Naive thymus-derived CD4-positive, alpha-beta T cell (primary cell): ENCODE measurements at regions not wholly inside any gene's neighbourhood (a gene's known extent, or its start where the extent isn't known, plus 50 kb on each side); places are given as distances from the start of the nearest gene placed in this dataset.

Experiments
- ATAC-seq: fragments of 150-1000 bp; cut with Tn5 transposase; 2 replicates; pipeline ENCODE4 v1.10.0; 2021; ENCODE audit warnings: mild to moderate bottlenecking, moderate library complexity
- CTCF ChIA-PET: fragments of 350-600 bp; sonication (Branson Sonifier 250); formaldehyde crosslinking; loops from one replicate; lab custom pipeline; 2021; ENCODE audit warnings: antibody characterized with exemption; lab: Charles Lee
- POLR2A ChIA-PET: fragments of 350-600 bp; sonication (Branson Sonifier 250); formaldehyde crosslinking; loops from one replicate; lab custom pipeline; 2021; ENCODE audit warnings: antibody characterized with exemption, inconsistent platforms; lab: Charles Lee
- DNase-seq, 9 donors: peaks; one replicate each; pipeline versions ENCODE4 v3.0.0 to v3.0.0-alpha.2; 2020 to 2022; ENCODE audit warnings: mixed read lengths in 1 of 9
- H3K27ac ChIP-seq: one replicate; pipeline ENCODE4 v1.7.0; 2013; ENCODE audit warnings: mild to moderate bottlenecking, low read depth, low read length, moderate library complexity
- H3K27me3 ChIP-seq, 2 donors: one replicate each; pipeline ENCODE4 v1.7.0; 2013; ENCODE audit warnings: low read length in 2 of 2, mild to moderate bottlenecking in 2 of 2, moderate library complexity in 2 of 2; ENCODE audit not compliant: control insufficient read depth in 2 of 2, insufficient read depth in 2 of 2
- H3K36me3 ChIP-seq, 3 experiments: 1 replicate in 2 of 3; 2 replicates in 1 of 3; pipeline ENCODE4 v1.7.0; 2013; ENCODE audit warnings: low read length in 3 of 3, mild to moderate bottlenecking in 3 of 3, moderate library complexity in 1 of 3; ENCODE audit not compliant: insufficient read depth in 3 of 3, control insufficient read depth in 2 of 3
- H3K4me1 ChIP-seq, 2 donors: one replicate each; pipeline ENCODE4 v1.7.0; 2013; ENCODE audit warnings: low read length in 2 of 2, mild to moderate bottlenecking in 2 of 2, moderate library complexity in 1 of 2; ENCODE audit not compliant: control insufficient read depth in 2 of 2, insufficient read depth in 2 of 2
- H3K4me3 ChIP-seq: 2 replicates; pipeline ENCODE4 v1.7.0; 2013; ENCODE audit warnings: mild to moderate bottlenecking, low read length
- H3K9me3 ChIP-seq, 3 experiments: 1 replicate in 2 of 3; 2 replicates in 1 of 3; pipeline ENCODE4 v1.7.0; 2013; ENCODE audit warnings: low read length in 3 of 3; ENCODE audit not compliant: control insufficient read depth in 2 of 3
- H3K27ac Mint-ChIP-seq, 9 donors: one replicate each; pipeline ENCODE4 v1.8.0; 2020 to 2022; ENCODE audit warnings: mixed read lengths in 9 of 9, mild to moderate bottlenecking in 8 of 9, moderate library complexity in 5 of 9, inconsistent platforms in 2 of 9
- H3K27me3 Mint-ChIP-seq, 5 donors: one replicate each; pipeline ENCODE4 v1.8.0; 2021 to 2022; ENCODE audit warnings: mixed read lengths in 5 of 5, mild to moderate bottlenecking in 1 of 5
- H3K36me3 Mint-ChIP-seq, 5 donors: one replicate each; pipeline ENCODE4 v1.8.0; 2020 to 2022; ENCODE audit warnings: mixed read lengths in 5 of 5, mild to moderate bottlenecking in 3 of 5, inconsistent platforms in 1 of 5
- H3K4me1 Mint-ChIP-seq, 7 donors: one replicate each; pipeline ENCODE4 v1.8.0; 2020 to 2022; ENCODE audit warnings: mixed read lengths in 7 of 7, mild to moderate bottlenecking in 3 of 7, inconsistent platforms in 1 of 7
- H3K4me3 Mint-ChIP-seq, 10 donors: one replicate each; pipeline ENCODE4 v1.8.0; 2020 to 2022; ENCODE audit warnings: mild to moderate bottlenecking in 10 of 10, mixed read lengths in 10 of 10, moderate library complexity in 6 of 10, inconsistent platforms in 2 of 10
- H3K9me3 Mint-ChIP-seq, 11 donors: one replicate each; pipeline ENCODE4 v1.8.0; 2020 to 2022; ENCODE audit warnings: mixed read lengths in 11 of 11, mild to moderate bottlenecking in 4 of 11, inconsistent platforms in 1 of 11, moderate library complexity in 1 of 11
- intact Hi-C, 2 donors: fragments of 100-400 bp; cut with micrococcal nuclease; formaldehyde crosslinking; loops; one replicate each; pipeline ENCODE4 v1.15.1; 2023

GRCh38 chr4:116427666-116428065, 657.7 kb downstream of the TRAM1L1 start:
- H3K27ac ChIP-seq, result no peak overlapping the region
- DNase-seq, result no peak
- H3K36me3 Mint-ChIP-seq, result peaks cover 0 to 6% (median 0%) of the 10 kb centered on the region in 5 donors
- H3K36me3 ChIP-seq, result no peaks in the 10 kb centered on the region
- H3K27ac Mint-ChIP-seq, result no peak overlapping the region
- no peak overlapping the region for H3K4me3 Mint-ChIP-seq
- no peaks in the 10 kb centered on the region for H3K27me3 ChIP-seq
- intact Hi-C loops, result no loop called here
- H3K4me1 Mint-ChIP-seq, result no peaks in the 10 kb centered on the region
- H3K4me3 ChIP-seq, result no peak overlapping the region
- POLR2A ChIA-PET, result no interaction called here
- H3K9me3 ChIP-seq, result peaks cover 0 to 6% (median 0%) of the 10 kb centered on the region in 3 experiments
- no peaks in the 10 kb centered on the region for H3K27me3 Mint-ChIP-seq
- H3K4me1 ChIP-seq, result no peaks in the 10 kb centered on the region
- peaks cover 4 to 33% (median 17%) of the 10 kb centered on the region in 11 donors for H3K9me3 Mint-ChIP-seq
- ATAC-seq, result no peak
- CTCF ChIA-PET, result no interaction called here

- peaks cover 0 to 21% (median 3%) of the 10 kb centered on the region in 11 donors for H3K9me3 Mint-ChIP-seq
- no peaks in the 10 kb centered on the region for H3K36me3 Mint-ChIP-seq
- DNase-seq (no peak), ATAC-seq (no peak)
- H3K4me3 Mint-ChIP-seq, result no peak overlapping the region
- no peaks in the 10 kb centered on the region for H3K27me3 Mint-ChIP-seq
- H3K27ac Mint-ChIP-seq, result no peak overlapping the region
- intact Hi-C loops, result no loop called here
- Histone ChIP-seq H3K36me3 (no peaks in the 10 kb centered on the region), H3K27ac (no peak overlapping the region), H3K9me3 (no peaks in the 10 kb centered on the region), H3K27me3 (no peaks in the 10 kb centered on the region), H3K4me1 (no peaks in the 10 kb centered on the region), H3K4me3 (no peak overlapping the region)
- ChIA-PET CTCF (no interaction called here), POLR2A (no interaction called here)
- no peaks in the 10 kb centered on the region for H3K4me1 Mint-ChIP-seq
Measured at GRCh38 chr4:116413222-116413621, 672.2 kb downstream of the TRAM1L1 start.

- H3K36me3 Mint-ChIP-seq, result no peaks in the 10 kb centered on the region
- H3K4me1 Mint-ChIP-seq, result no peaks in the 10 kb centered on the region
- DNase-seq (no peak), ATAC-seq (no peak)
- no peak overlapping the region for H3K27ac Mint-ChIP-seq
- no peaks in the 10 kb centered on the region for H3K27me3 Mint-ChIP-seq
- peaks cover 0 to 10% (median 0%) of the 10 kb centered on the region in 11 donors for H3K9me3 Mint-ChIP-seq
- no peak overlapping the region for H3K27ac ChIP-seq
- H3K27me3 ChIP-seq, result no peaks in the 10 kb centered on the region
- no peak overlapping the region for H3K4me3 Mint-ChIP-seq
- H3K4me3 ChIP-seq, result no peak overlapping the region
- H3K9me3 ChIP-seq, result no peaks in the 10 kb centered on the region
- H3K36me3 ChIP-seq, result no peaks in the 10 kb centered on the region
- intact Hi-C loops, result no loop called here
- ChIA-PET POLR2A (no interaction called here), CTCF (no interaction called here)
- H3K4me1 ChIP-seq, result no peaks in the 10 kb centered on the region
Measured at GRCh38 chr4:116401293-116401692, 684.1 kb downstream of the TRAM1L1 start.

GRCh38 chr4:116400480-116400879, 684.9 kb downstream of the TRAM1L1 start:
- H3K4me3 Mint-ChIP-seq, result no peak overlapping the region
- Histone ChIP-seq H3K27ac (no peak overlapping the region), H3K4me3 (no peak overlapping the region), H3K4me1 (no peaks in the 10 kb centered on the region), H3K9me3 (no peaks in the 10 kb centered on the region), H3K36me3 (no peaks in the 10 kb centered on the region), H3K27me3 (no peaks in the 10 kb centered on the region)
- no peaks in the 10 kb centered on the region for H3K4me1 Mint-ChIP-seq
- H3K36me3 Mint-ChIP-seq, result no peaks in the 10 kb centered on the region
- ChIA-PET CTCF (interaction anchor here (0.6 kb wide), 1 partner anchor 1678 kb away, joined by 3 read pairs; no protein-coding TSS in a partner anchor), POLR2A (no interaction called here)
- ATAC-seq (no peak), DNase-seq (no peak)
- H3K9me3 Mint-ChIP-seq, result peaks cover 0 to 10% (median 0%) of the 10 kb centered on the region in 11 donors
- no peak overlapping the region for H3K27ac Mint-ChIP-seq
- no peaks in the 10 kb centered on the region for H3K27me3 Mint-ChIP-seq
- intact Hi-C loops, result no loop called here

GRCh38 chr4:116397714-116398113, 687.7 kb downstream of the TRAM1L1 start:
- ChIA-PET POLR2A (no interaction called here), CTCF (no interaction called here)
- Mint-ChIP-seq H3K27me3 (no peaks in the 10 kb centered on the region), H3K36me3 (no peaks in the 10 kb centered on the region), H3K27ac (no peak overlapping the region), H3K4me3 (no peak overlapping the region), H3K4me1 (no peaks in the 10 kb centered on the region), H3K9me3 (peaks cover 0 to 4% (median 0%) of the 10 kb centered on the region in 11 donors)
- Histone ChIP-seq H3K27ac (no peak overlapping the region), H3K9me3 (no peaks in the 10 kb centered on the region), H3K4me1 (no peaks in the 10 kb centered on the region), H3K36me3 (no peaks in the 10 kb centered on the region), H3K4me3 (no peak overlapping the region), H3K27me3 (no peaks in the 10 kb centered on the region)
- DNase-seq (no peak), ATAC-seq (no peak)
- intact Hi-C loops, result no loop called here

GRCh38 chr4:116397291-116397690, 688.1 kb downstream of the TRAM1L1 start:
- H3K4me3 Mint-ChIP-seq, result no peak overlapping the region
- H3K9me3 ChIP-seq, result no peaks in the 10 kb centered on the region
- no peak overlapping the region for H3K4me3 ChIP-seq
- POLR2A ChIA-PET, result no interaction called here
- H3K4me1 ChIP-seq, result no peaks in the 10 kb centered on the region
- no peaks in the 10 kb centered on the region for H3K4me1 Mint-ChIP-seq
- intact Hi-C loops, result no loop called here
- no peaks in the 10 kb centered on the region for H3K27me3 Mint-ChIP-seq
- no peaks in the 10 kb centered on the region for H3K36me3 ChIP-seq
- H3K27me3 ChIP-seq, result no peaks in the 10 kb centered on the region
- H3K36me3 Mint-ChIP-seq, result no peaks in the 10 kb centered on the region
- H3K27ac Mint-ChIP-seq, result no peak overlapping the region
- no peaks in the 10 kb centered on the region for H3K9me3 Mint-ChIP-seq
- CTCF ChIA-PET, result no interaction called here
- DNase-seq (no peak), ATAC-seq (no peak)
- no peak overlapping the region for H3K27ac ChIP-seq

GRCh38 chr4:116395408-116395807, 690.0 kb downstream of the TRAM1L1 start:
- Histone ChIP-seq H3K9me3 (no peaks in the 10 kb centered on the region), H3K4me1 (no peaks in the 10 kb centered on the region), H3K36me3 (no peaks in the 10 kb centered on the region), H3K27ac (no peak overlapping the region), H3K4me3 (no peak overlapping the region), H3K27me3 (no peaks in the 10 kb centered on the region)
- intact Hi-C loops, result no loop called here
- Mint-ChIP-seq H3K27ac (no peak overlapping the region), H3K27me3 (no peaks in the 10 kb centered on the region), H3K9me3 (peaks cover 0 to 4% (median 0%) of the 10 kb centered on the region in 11 donors), H3K4me3 (no peak overlapping the region), H3K36me3 (no peaks in the 10 kb centered on the region), H3K4me1 (no peaks in the 10 kb centered on the region)
- ChIA-PET CTCF (no interaction called here), POLR2A (no interaction called here)
- no peak for ATAC-seq
- no peak for DNase-seq
